Osteoblast (primary cell): ENCODE measurements at regions not wholly inside any gene's neighbourhood (a gene's known extent, or its start where the extent isn't known, plus 50 kb on each side); places are given as distances from the start of the nearest gene placed in this dataset.

Experiments
- DNase-seq: peaks from one replicate; pipeline ENCODE4 v3.0.0; 2011; ENCODE audit warnings: low spot score, mixed read lengths; ENCODE audit not compliant: insufficient read length; ENCODE audit errors: missing footprints
- H2AFZ ChIP-seq: 2 replicates; pipeline ENCODE4 v1.6.0; 2011; ENCODE audit warnings: mild to moderate bottlenecking, low read length
- H3K27ac ChIP-seq: 2 replicates; pipeline ENCODE4 v1.5.1; 2011; ENCODE audit warnings: mild to moderate bottlenecking, low read depth, low read length, moderate library complexity
- H3K27me3 ChIP-seq: 2 replicates; pipeline ENCODE4 v1.6.0; 2012; ENCODE audit warnings: mild to moderate bottlenecking, control low read depth, inconsistent platforms, low read length, moderate library complexity; ENCODE audit not compliant: insufficient read depth
- H3K36me3 ChIP-seq: 2 replicates; pipeline ENCODE4 v1.5.1; 2011; ENCODE audit warnings: mild to moderate bottlenecking, low read length, control low read depth, moderate library complexity; ENCODE audit not compliant: insufficient read depth
- H3K4me1 ChIP-seq: 2 replicates; pipeline ENCODE4 v1.5.1; 2011; ENCODE audit warnings: mild to moderate bottlenecking, low read length, control low read depth, moderate library complexity; ENCODE audit not compliant: insufficient read depth
- H3K4me2 ChIP-seq: 2 replicates; pipeline ENCODE4 v1.6.0; 2011; ENCODE audit warnings: mild to moderate bottlenecking, low read length; ENCODE audit not compliant: insufficient read depth
- H3K4me3 ChIP-seq: fragments of 200-600 bp; sonication (generic); 3 replicates; pipeline ENCODE4 v1.5.1; 2012; ENCODE audit warnings: mild to moderate bottlenecking, low read length, inconsistent platforms; ENCODE audit not compliant: insufficient read depth
- H3K79me2 ChIP-seq: 2 replicates; pipeline ENCODE4 v1.6.0; 2012; ENCODE audit warnings: mild to moderate bottlenecking, low read length, control low read depth, inconsistent platforms; ENCODE audit not compliant: insufficient read depth
- H3K9me3 ChIP-seq: 2 replicates; pipeline ENCODE4 v1.5.1; 2011; ENCODE audit warnings: low read depth, low read length, control low read depth
- H4K20me1 ChIP-seq: 2 replicates; pipeline ENCODE4 v1.6.0; 2012; ENCODE audit warnings: mild to moderate bottlenecking, low read length, control low read depth; ENCODE audit not compliant: insufficient read depth
- CTCF ChIP-seq: IDR thresholded peaks from 2 replicates; pipeline ENCODE4 v1.5.1; 2011; ENCODE audit warnings: mild to moderate bottlenecking, low read depth, low read length, moderate library complexity; ENCODE audit errors: extremely low read depth

- H4K20me1 ChIP-seq = no peaks in the 10 kb centered on the region
- no peak for DNase-seq
Observed at GRCh38 chr18:32595832-32596231, 125.2 kb upstream of the GAREM1 start.

GRCh38 chr18:32588191-32588590 lies 117.5 kb upstream of the GAREM1 start:
- Histone ChIP-seq H3K79me2 (no peaks in the 10 kb centered on the region), H4K20me1 (no peaks in the 10 kb centered on the region)
- TF ChIP-seq CTCF = no peak

More at GRCh38 chr18:32595832-32596231, 125.2 kb upstream of the GAREM1 start:
- Histone ChIP-seq H3K4me2 (no peak overlapping the region), H3K4me3 (no peak overlapping the region), H3K36me3 (no peaks in the 10 kb centered on the region), H3K27me3 (no peaks in the 10 kb centered on the region), H3K79me2 (no peaks in the 10 kb centered on the region), H3K9me3 (no peaks in the 10 kb centered on the region), H2AFZ (no peak overlapping the region), H3K27ac (no peak overlapping the region), H3K4me1 (no peaks in the 10 kb centered on the region)
- TF ChIP-seq CTCF = no peak

GRCh38 chr18:32583431-32583830 lies 112.7 kb upstream of the GAREM1 start:
- Histone ChIP-seq H3K36me3 (no peaks in the 10 kb centered on the region), H3K27ac (no peak overlapping the region), H3K27me3 (no peaks in the 10 kb centered on the region), H2AFZ (no peak overlapping the region), H3K4me3 (no peak overlapping the region), H4K20me1 (no peaks in the 10 kb centered on the region), H3K9me3 (no peaks in the 10 kb centered on the region), H3K4me2 (no peak overlapping the region), H3K4me1 (no peaks in the 10 kb centered on the region), H3K79me2 (no peaks in the 10 kb centered on the region)
- no peak for TF ChIP-seq CTCF
- no peak for DNase-seq

More at GRCh38 chr18:32588191-32588590, 117.5 kb upstream of the GAREM1 start:
- H3K36me3 ChIP-seq = no peaks in the 10 kb centered on the region
- H3K9me3 ChIP-seq = no peaks in the 10 kb centered on the region
- no peaks in the 10 kb centered on the region for H3K27me3 ChIP-seq
- H2AFZ ChIP-seq = no peak overlapping the region
- H3K27ac ChIP-seq = no peak overlapping the region
- no peak for DNase-seq
- no peak overlapping the region for H3K4me2 ChIP-seq
- H3K4me3 ChIP-seq = no peak overlapping the region
- no peaks in the 10 kb centered on the region for H3K4me1 ChIP-seq

- no peaks in the 10 kb centered on the region for H3K79me2 ChIP-seq
- no peak overlapping the region for H2AFZ ChIP-seq
- TF ChIP-seq CTCF = no peak
- no peak overlapping the region for H3K27ac ChIP-seq
- no peaks in the 10 kb centered on the region for H4K20me1 ChIP-seq
- no peaks in the 10 kb centered on the region for H3K36me3 ChIP-seq
- H3K27me3 ChIP-seq = no peaks in the 10 kb centered on the region
- H3K4me2 ChIP-seq = no peak overlapping the region
- no peak overlapping the region for H3K4me3 ChIP-seq
- no peaks in the 10 kb centered on the region for H3K4me1 ChIP-seq
- H3K9me3 ChIP-seq = no peaks in the 10 kb centered on the region
- DNase-seq = no peak
Observed at GRCh38 chr18:32582455-32582854, 111.8 kb upstream of the GAREM1 start.
